HuH-7 (cell line): ENCODE measurements at regions not wholly inside any gene's neighbourhood (a gene's known extent, or its start where the extent isn't known, plus 50 kb on each side); places are given as distances from the start of the nearest gene placed in this dataset.
"Not testable (repeated sequence)": the region's sequence is repeated elsewhere in the genome, so short reads cannot be mapped to it uniquely, and the experiment has no call there.

Experiments used
- DNase-seq: peaks from one replicate; pipeline ENCODE4 v3.0.0; 2011; ENCODE audit warnings: low spot score

GRCh38 chr22:48494256-48494967 lies 1333.3 kb downstream of the BRD1 start:
- no peak for DNase-seq

GRCh38 chr22:48493733-48494132 lies 1333.9 kb downstream of the BRD1 start:
- no peak for DNase-seq

- peak; percentile 90 for DNase-seq
Observed at GRCh38 chr22:48492366-48493320, 1335.0 kb downstream of the BRD1 start.

GRCh38 chr22:48491451-48491941 lies 1336.2 kb downstream of the BRD1 start:
- no peak for DNase-seq

DNA sequence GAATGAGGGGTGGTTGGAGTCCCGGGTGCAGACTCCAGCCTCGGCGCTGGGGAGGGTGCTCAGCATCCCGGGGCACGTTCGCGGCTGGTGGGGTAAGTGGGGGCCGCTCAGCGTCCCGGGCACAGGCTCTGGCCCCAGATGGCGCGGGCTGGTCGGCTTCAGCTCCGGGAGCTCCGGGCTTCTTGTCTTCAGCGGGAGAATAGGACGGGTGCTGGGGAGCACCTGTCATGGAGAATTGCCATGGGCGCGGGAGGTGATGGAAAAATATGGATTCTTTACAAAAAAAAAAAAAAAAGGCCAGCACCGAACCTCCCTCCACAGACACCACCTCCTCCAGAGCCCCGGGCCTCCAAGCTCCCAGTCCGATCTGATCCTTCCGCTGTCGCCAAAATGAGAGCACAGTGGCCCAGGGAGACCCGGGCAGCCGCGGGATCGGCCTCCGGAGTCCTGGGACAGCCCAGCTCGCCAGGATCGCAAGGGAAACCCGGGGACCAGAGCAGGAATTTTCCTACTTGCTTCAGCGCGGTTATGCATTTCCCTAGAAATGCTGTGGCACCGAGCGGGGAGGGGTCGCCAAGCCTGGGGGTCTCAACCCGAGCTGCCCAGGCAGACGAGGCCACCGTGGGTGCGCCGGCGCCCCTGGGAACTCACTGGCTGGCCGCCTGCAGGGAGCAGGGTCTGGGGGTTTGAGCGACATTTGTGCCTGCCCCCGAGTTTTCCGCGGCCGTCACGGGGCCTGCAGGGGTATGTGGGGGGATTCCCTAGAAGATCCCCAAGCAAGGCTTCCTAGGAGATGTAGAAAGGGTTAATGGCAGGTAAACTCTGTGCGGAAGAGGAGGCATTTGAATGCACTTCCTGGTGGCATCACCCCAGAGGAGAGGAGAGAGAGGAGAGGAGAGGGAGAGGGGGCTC lies 1336.9 kb downstream of the BRD1 start:
- no peak for DNase-seq

DNA sequence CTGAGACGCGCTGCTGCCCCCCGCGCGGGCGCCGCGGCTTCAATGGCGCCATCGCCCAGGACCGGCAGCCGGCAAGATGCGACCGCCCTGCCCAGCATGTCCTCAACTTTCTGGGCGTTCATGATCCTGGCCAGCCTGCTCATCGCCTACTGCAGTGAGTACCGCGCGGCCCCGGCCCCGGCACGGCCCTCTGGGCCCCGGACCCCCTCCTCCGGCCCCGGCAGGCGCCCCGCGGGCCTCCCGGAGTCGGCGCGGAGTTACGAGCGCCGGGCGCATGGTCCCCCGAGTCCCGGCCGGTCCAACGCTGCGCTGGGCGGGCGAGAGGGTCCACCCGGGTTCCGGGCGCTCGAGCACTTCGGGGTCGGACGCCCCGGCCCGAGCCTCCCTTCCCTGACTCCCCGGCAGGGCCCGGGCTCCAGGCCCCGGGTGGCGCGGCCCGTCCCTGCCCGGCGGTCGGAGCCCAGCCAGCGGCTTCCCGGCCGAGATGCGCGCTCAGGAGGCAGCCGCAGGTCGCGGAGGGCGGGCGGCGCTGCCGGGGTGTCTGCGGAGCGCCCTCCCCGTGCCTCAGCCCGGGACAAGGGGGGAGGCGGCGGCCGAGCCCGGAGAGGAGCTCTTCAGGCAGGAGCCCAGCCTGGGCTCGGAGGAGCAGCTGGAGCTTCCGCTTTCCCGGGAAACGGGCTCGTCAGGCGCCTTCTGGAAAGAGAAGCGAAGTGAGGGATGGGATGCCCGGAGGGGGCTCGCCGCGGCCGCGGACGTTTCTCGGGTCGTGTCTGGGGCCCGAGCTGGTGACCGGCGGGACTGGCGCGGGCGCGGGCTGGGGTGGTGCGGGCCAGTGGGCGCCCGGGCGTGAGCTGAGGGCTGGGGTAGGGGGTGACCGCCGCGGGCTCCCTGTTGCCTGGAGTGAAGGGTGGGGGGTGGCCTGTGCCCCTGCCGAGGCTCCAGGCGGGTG lies 1337.8 kb downstream of the BRD1 start:
- DNase-seq, result no peak

- no peak for DNase-seq
Observed at GRCh38 chr22:48488611-48489511, 1338.8 kb downstream of the BRD1 start.

- no peak for DNase-seq
Observed at GRCh38 chr22:48488149-48488551, 1339.5 kb downstream of the BRD1 start.

- DNase-seq, result no peak
Observed at GRCh38 chr22:48486558-48486957, 1341.1 kb downstream of the BRD1 start.

DNA sequence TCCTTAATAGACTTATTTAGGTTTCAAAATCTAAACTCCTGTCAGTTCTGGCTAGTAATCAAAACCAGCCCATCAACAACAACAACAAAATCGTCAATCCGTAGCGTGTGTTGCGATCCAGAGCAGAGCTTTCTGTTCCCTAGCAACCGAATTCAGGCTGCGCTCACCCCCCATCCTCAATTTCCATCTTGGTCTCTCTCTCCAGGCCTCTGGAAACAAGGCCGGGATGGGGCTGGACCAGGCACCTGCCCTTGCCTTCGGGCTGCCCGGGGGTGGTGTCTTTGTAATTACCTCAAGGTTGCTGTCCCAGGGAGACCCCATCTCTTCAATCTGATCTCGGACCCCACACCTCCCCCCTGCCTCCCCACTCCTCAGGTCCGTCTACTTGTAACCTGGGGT lies 1341.5 kb downstream of the BRD1 start:
- no peak for DNase-seq

DNA sequence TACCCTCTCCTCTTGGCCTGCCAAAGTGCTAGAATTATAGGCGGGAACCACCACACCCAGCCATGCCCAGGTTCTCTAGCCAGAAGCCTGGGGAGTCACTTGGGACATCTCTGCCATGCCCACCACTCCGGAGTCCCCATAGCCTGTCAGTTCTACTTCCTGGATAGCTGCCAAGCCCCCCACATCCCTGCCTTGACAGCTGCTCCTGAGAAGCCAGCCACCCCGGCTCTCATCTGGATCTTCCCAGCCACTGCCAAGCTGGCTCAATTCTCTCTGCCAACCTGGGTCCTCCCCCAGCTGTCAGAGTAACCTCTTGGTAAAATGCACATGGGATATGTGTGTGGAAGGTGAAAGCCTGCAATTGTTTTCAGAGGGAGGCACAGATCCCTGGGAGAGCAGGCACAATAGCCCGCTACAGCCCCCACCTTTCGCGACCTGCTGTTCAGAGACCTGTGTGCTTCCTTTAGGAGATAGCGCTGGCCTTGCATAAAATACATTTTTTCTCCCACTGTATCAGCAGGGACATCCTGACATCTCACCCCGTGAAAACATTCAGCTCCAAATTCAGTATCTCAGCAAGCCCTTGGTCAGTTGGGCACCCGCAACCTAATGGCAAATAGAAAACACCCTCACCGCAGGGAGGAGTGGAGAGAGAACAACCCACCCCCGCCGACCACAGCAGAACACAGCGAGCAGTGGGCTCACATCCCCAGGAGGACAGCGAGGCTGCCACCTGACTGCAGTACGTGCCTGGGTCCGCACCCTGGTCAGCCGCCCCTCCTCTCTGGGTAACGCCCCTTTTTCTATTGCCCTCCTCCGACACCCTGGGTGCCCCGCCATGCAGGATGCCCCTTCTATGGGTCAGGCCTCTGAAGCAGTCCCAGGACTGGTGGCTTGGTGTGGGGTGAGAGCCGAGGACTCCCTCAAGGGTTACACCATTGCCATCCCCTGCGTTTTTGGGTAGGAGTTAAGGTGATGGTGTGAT lies 1342.2 kb downstream of the BRD1 start:
- DNase-seq, result no peak

GRCh38 chr22:48483764-48484528 lies 1343.7 kb downstream of the BRD1 start:
- no peak for DNase-seq

DNA sequence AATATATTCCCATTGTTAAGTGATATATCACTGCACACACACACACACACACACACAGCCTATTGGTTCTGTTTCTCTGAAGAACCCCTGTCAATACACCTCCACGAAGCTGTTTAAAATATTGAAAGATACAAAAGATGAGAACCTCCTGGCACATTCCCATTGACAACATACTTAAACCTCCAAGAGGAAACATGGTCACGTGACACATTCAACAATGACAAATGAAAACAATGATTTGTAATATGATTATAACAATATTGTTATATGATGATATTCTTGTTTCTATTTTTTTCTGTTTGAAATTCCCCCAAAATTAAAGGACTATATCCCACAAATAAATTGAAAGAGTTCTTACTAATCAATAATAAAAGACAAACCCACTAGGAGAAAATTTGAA lies 1344.9 kb downstream of the BRD1 start:
- no peak for DNase-seq

DNA sequence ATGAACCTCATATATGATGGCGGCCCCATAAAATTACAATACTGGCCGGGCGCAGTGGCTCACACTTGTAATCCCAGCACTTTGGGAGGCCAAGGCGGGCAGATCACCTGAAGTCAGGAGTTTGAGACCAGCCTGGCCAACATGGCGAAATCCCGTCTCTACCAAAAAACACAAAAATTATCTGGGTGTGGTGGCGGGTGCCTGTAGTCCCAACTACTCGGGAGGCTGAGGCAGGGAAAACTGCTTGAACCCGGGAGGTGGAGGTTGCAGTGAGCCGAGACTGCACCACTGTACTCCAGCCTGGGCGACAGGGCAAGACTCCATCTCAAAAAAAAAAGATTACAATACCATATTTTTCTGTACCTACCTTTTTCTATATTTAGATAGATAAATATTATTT lies 1345.5 kb downstream of the BRD1 start:
- not testable (repeated sequence) for DNase-seq

GRCh38 chr22:48481748-48482147 lies 1345.9 kb downstream of the BRD1 start:
- DNase-seq, result no peak

DNA sequence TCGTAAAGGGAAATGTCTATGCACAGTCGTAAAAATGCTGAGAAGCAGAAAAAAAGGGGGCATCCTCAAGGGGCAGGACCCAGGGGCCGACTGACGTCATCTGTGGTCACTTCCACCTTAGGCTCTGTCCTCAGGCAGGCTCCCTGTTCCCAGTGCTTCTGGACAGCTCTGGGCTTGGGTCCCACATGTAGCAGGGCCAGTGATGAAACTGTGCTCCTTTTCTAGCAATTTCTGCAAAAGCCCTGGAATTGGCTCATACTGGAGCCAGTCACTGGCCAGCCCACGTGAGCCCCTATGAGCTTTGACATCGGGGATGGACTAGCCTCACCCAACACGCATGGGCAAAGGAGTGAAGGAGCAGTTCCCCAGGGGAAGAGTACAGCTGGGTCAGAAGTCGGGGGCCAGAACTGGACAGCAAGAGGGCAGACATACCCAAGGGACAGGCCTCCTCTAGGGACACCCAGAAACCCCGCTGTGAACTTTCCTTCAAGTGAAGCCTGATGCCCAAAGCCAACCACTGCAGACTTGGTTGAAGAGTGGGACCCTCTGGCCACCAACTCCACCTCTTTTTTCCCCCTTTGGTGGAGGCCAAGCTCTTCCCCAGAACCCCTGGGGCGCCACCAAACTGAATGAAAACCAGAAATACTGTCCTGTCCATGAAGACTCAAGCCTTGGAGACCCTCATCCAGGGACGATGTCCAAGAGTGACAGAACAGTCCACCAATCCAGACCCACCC lies 1349.0 kb downstream of the BRD1 start:
- DNase-seq, result no peak

DNA sequence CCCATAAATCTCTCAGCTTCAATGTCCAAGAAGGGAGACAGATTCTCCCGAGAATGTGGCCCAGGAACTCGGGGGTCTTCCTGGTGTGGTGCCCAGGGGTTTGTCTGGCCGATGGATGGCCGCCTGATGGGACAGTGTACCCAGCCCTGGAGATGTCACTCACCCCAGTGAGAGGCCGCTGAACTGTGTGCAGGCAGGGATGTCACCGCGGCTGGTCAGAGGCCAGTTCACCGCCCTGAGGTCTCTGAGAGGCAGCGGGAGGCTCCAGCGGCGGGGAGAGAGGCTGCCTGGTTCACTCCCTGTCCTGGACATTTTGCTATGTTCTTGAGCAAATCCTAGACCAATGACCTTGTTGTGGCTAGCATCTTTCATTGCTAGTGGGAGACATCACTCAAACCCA lies 1349.5 kb downstream of the BRD1 start:
- DNase-seq, result no peak
